T-helper 2 cell treated with Interferon-gamma antibody and Interleukin-4, amounts not matched to agents 5 μg/mL and 100 μg/mL, for 36 hours (primary cell): ENCODE measurements at regions not wholly inside any gene's neighbourhood (a gene's known extent, or its start where the extent isn't known, plus 50 kb on each side); places are given as distances from the start of the nearest gene placed in this dataset.

ENCODE experiments used
- DNase-seq: peaks from one replicate; pipeline ENCODE4 v3.0.0; 2021; ENCODE audit warnings: low spot score
- H3K27ac Mint-ChIP-seq: one replicate; pipeline ENCODE4 v1.8.0; 2021; ENCODE audit warnings: mild to moderate bottlenecking, mixed read lengths
- H3K27me3 Mint-ChIP-seq: one replicate; pipeline ENCODE4 v1.8.0; 2021; ENCODE audit warnings: low read depth, mixed read lengths
- H3K36me3 Mint-ChIP-seq: one replicate; pipeline ENCODE4 v1.8.0; 2021; ENCODE audit warnings: low read depth, mixed read lengths
- H3K4me1 Mint-ChIP-seq: one replicate; pipeline ENCODE4 v1.8.0; 2021; ENCODE audit warnings: low read depth, mixed read lengths
- H3K4me3 Mint-ChIP-seq: one replicate; pipeline ENCODE4 v1.8.0; 2022; ENCODE audit warnings: mild to moderate bottlenecking, moderate library complexity, mixed read lengths
- H3K9me3 Mint-ChIP-seq: one replicate; pipeline ENCODE4 v1.8.0; 2021; ENCODE audit warnings: mixed read lengths

DNA sequence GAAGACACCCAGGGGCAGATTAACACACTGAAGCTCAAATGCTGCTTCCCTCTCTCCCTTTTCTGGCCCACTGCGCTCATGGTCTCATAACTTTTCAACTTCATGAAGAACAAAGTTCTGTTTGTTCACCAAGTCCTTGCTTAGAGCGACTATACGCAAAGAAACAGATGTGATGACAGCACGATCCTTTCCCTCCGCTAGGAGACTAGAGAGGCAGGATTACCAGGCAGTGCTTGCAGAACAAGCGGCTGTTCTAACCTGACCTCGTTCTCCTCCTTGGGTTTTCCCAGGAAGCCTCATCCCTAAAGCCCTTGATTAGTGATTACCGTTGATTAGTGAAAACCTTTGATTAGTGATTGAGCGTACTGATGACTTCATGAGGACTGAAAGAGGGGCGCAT, 649.9 kb downstream of the IRX1 start:
- H3K27ac Mint-ChIP-seq, result no peak overlapping the region
- peaks cover 24% of the 10 kb centered on the region for H3K9me3 Mint-ChIP-seq
- DNase-seq, result no peak
- H3K36me3 Mint-ChIP-seq, result no peaks in the 10 kb centered on the region
- no peaks in the 10 kb centered on the region for H3K27me3 Mint-ChIP-seq
- no peak overlapping the region for H3K4me3 Mint-ChIP-seq
- no peaks in the 10 kb centered on the region for H3K4me1 Mint-ChIP-seq

DNA sequence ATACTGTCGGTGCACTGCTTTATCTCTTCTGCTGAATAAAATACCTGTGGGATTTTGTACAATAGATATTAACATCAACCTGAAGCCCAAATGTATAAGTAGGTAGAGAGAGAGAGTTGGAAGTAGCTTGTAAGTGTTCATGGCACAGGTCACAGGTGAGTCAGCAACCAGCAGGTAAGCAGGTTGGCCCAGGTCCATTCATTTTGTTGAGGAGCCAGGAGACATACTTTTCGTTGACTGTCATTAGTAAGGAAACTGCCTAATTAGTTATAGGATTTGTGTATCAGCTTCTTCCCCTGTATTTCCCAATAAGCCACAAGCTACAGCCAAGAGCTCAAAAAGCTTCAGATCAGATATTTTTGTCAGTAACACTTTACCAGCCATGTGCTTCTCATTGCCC, 650.8 kb downstream of the IRX1 start:
- Mint-ChIP-seq H3K36me3 (no peaks in the 10 kb centered on the region), H3K4me3 (no peak overlapping the region), H3K4me1 (no peaks in the 10 kb centered on the region), H3K27ac (no peak overlapping the region), H3K9me3 (peaks cover 27% of the 10 kb centered on the region), H3K27me3 (no peaks in the 10 kb centered on the region)
- DNase-seq, result no peak

DNA sequence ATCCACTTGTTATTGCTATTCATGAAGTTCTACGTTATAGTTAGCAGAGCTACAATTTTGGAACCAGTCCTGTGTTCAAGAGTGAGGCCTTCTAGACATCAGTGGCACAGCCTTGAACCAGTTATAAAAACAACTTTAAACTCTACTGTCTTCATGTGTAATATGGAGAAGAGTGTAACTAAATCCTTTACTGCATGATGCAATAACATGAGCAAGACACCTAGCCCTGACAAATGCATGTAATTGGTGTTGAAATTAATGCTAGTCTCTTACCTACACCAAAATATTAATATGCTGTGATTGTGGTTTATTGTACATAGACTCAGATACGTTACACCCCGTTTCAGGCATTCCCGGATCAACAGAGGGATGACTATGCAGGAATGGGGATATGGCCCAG, 654.6 kb downstream of the IRX1 start:
- Mint-ChIP-seq H3K27me3 (no peaks in the 10 kb centered on the region), H3K4me3 (no peak overlapping the region), H3K36me3 (no peaks in the 10 kb centered on the region), H3K27ac (no peak overlapping the region), H3K9me3 (peaks cover 41% of the 10 kb centered on the region), H3K4me1 (no peaks in the 10 kb centered on the region)
- DNase-seq, result no peak

DNA sequence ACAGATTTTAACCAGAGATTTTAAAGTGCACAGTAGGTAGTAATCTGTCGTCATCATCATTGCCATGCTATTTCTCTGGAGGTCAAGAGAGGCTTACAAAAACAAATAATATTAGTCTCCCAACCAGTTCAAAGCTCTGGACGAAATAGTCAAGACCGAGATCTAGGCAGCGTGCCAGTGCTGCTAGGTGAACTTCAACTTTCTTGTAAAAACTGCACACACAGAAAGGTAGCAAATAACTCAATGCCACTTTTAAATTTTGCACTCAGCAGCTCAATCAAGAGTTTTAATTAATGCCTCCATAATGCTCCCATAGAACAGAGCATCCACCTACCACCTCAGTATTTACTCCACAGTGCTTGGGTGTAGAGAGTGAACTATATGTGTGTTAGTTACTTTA, 656.8 kb downstream of the IRX1 start:
- no peaks in the 10 kb centered on the region for H3K4me1 Mint-ChIP-seq
- H3K27ac Mint-ChIP-seq, result no peak overlapping the region
- DNase-seq, result no peak
- H3K27me3 Mint-ChIP-seq, result no peaks in the 10 kb centered on the region
- H3K4me3 Mint-ChIP-seq, result no peak overlapping the region
- H3K9me3 Mint-ChIP-seq, result peaks cover 29% of the 10 kb centered on the region
- H3K36me3 Mint-ChIP-seq, result no peaks in the 10 kb centered on the region

DNA sequence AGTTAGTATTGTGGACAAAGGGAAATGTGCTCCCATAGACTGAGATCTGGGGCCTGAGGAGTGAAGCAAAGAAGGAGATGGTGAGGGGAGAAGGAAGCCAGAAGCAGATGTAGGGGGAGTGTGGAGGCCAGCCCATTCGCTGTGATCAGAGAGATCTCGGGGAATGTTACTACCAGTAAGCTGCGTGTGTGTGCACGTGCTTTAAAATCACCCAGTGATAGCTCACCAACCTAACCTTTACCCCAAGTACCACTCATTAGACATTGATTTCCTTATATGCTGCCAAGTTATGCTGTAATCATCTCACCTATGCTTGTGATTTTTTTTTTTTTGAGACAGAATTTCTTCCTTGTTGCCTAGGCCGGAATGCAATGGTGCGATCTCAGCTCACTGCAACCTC, 659.1 kb downstream of the IRX1 start:
- no peak for DNase-seq
- H3K36me3 Mint-ChIP-seq, result no peaks in the 10 kb centered on the region
- H3K9me3 Mint-ChIP-seq, result peaks cover 23% of the 10 kb centered on the region
- no peak overlapping the region for H3K4me3 Mint-ChIP-seq
- H3K4me1 Mint-ChIP-seq, result no peaks in the 10 kb centered on the region
- H3K27ac Mint-ChIP-seq, result no peak overlapping the region
- no peaks in the 10 kb centered on the region for H3K27me3 Mint-ChIP-seq

DNA sequence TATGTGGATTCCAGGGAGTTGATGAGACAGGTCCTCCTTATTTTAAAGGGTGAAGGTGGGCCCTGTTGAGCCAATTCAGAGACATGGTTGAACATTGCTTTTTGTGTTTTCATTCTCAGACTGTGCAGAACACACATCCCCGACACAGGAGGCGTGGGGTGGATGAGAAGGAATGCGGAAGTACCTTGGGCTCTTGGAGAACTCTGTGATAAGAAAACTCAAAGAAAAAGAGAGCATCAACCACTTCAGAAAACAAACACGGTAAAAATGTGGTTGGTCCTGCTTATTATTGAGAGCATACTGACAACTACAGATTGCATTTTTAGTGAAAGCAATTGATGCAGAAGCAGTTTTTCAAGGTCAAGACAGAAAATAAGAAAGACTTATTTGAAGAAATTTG, 659.8 kb downstream of the IRX1 start:
- peaks cover 21% of the 10 kb centered on the region for H3K9me3 Mint-ChIP-seq
- H3K36me3 Mint-ChIP-seq, result no peaks in the 10 kb centered on the region
- DNase-seq, result no peak
- no peaks in the 10 kb centered on the region for H3K27me3 Mint-ChIP-seq
- no peaks in the 10 kb centered on the region for H3K4me1 Mint-ChIP-seq
- no peak overlapping the region for H3K4me3 Mint-ChIP-seq
- H3K27ac Mint-ChIP-seq, result no peak overlapping the region

DNA sequence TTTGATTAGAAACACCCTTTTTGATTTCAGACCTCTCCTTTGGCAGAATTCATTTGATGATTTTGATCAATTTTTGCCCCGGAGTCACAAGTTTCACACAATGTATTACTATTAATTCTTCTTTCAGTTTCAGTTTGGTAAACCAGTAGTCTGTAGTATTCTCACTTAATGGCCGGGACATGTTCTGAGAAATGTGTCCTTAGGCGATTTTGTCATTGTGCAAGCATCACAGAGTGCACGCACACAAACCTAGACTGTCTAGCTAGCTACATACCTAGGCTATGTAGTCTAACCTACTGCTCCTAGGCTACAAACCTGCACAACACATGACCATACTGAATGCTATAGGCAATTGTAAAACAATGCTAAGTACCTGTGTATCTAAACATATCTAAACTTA, 662.5 kb downstream of the IRX1 start:
- Mint-ChIP-seq H3K4me3 (no peak overlapping the region), H3K27ac (no peak overlapping the region), H3K9me3 (peaks cover 17% of the 10 kb centered on the region), H3K36me3 (no peaks in the 10 kb centered on the region), H3K27me3 (no peaks in the 10 kb centered on the region), H3K4me1 (no peaks in the 10 kb centered on the region)
- no peak for DNase-seq

DNA sequence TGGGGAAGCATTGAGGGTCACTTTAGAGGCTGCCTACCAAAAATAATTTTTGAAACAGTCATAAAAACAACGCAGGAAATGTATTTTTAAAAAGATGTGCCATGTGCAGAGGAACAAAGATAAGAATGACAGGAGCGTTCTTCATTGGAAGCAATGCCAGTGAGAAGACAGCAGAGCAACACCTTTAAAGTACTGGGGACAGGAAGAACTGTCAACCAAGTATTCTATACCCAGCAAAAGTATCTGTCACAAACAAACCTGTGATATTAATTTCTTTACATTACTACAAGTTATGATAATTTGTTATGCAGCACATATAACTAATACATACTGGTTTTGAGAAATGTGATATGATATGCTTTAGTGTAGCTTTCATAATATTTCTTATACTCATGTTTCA, 675.6 kb downstream of the IRX1 start:
- no peaks in the 10 kb centered on the region for H3K27me3 Mint-ChIP-seq
- H3K27ac Mint-ChIP-seq, result no peak overlapping the region
- no peaks in the 10 kb centered on the region for H3K36me3 Mint-ChIP-seq
- no peak overlapping the region for H3K4me3 Mint-ChIP-seq
- H3K9me3 Mint-ChIP-seq, result peaks cover 23% of the 10 kb centered on the region
- H3K4me1 Mint-ChIP-seq, result no peaks in the 10 kb centered on the region
- DNase-seq, result no peak

DNA sequence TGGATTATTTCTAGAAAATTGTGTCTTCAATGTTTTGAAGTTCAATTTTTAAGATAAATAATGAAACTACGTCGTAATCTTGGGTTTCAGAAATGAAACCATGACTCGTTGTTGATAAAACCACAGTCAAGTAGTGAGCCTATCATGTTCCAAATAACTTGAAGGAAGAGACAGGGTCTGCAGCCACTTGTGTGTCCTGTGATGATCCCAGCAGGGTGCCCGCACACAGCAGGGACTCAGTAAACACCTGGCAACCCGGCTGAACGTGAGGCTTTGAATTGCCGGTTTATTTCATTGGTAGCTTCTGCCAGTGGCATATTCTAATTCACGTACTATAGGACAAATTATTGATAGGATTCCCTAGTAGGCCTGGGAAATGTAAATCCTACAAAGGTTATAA, 679.6 kb downstream of the IRX1 start:
- Mint-ChIP-seq H3K27me3 (no peaks in the 10 kb centered on the region), H3K36me3 (no peaks in the 10 kb centered on the region), H3K4me1 (no peaks in the 10 kb centered on the region), H3K27ac (no peak overlapping the region), H3K9me3 (peaks cover 19% of the 10 kb centered on the region), H3K4me3 (no peak overlapping the region)
- no peak for DNase-seq

DNA sequence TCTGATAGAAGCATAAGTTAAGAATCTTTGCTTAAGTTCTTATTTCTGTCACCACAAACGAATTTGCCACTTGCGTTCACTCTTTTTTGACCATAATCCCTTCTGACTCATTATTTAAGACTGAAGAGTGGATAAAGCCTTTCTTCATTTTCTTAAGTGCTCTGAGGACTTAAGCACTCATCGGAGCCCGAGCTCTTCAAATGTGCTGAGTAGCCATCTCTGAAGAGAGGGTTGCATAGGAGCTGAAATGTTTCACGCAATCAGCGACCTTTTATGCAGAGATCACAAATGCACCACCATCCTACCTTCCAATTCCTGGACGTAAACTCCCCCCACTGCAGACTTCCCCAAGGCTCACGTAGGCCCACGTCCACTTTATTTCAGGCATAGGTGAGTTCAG, 699.2 kb downstream of the IRX1 start:
- Mint-ChIP-seq H3K36me3 (no peaks in the 10 kb centered on the region), H3K4me3 (no peak overlapping the region), H3K27me3 (no peaks in the 10 kb centered on the region), H3K9me3 (peaks cover 6% of the 10 kb centered on the region), H3K27ac (no peak overlapping the region), H3K4me1 (no peaks in the 10 kb centered on the region)
- no peak for DNase-seq

DNA sequence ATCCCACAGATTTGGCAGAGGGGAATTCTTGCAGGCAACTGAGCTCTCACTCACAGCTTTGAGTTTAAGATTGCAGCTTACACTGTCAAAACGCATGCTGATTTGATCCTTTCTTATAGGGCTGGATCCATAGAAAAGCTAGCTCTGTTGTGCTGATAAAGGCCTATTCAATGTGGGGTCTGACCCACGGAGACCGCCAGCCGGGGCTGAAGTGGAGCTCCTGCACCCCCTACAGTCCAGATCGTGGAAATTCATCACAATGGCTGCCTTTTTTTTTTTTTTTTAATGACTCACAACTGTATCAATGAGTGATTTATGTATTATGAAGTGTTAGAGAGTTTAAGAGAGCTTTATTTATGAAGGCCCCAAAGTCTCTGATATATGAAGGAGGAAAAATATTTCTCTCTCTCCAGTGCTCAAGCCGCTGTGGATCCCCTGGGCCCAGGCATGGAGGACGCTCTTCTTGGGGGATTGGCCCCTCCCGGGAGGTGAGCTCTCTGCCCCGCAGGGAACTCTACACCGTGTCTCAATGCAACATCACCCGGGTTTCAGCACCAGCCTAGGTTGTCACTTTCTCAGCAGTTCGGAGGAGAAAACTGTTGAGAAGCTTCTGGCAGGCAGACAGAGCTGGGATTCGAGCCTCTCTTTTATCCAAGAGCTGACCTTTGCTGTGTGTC, 700.2 kb downstream of the IRX1 start:
- no peak overlapping the region for H3K4me3 Mint-ChIP-seq
- H3K4me1 Mint-ChIP-seq, result no peaks in the 10 kb centered on the region
- H3K9me3 Mint-ChIP-seq, result peaks cover 5% of the 10 kb centered on the region
- no peak overlapping the region for H3K27ac Mint-ChIP-seq
- no peaks in the 10 kb centered on the region for H3K36me3 Mint-ChIP-seq
- DNase-seq, result no peak
- H3K27me3 Mint-ChIP-seq, result no peaks in the 10 kb centered on the region

DNA sequence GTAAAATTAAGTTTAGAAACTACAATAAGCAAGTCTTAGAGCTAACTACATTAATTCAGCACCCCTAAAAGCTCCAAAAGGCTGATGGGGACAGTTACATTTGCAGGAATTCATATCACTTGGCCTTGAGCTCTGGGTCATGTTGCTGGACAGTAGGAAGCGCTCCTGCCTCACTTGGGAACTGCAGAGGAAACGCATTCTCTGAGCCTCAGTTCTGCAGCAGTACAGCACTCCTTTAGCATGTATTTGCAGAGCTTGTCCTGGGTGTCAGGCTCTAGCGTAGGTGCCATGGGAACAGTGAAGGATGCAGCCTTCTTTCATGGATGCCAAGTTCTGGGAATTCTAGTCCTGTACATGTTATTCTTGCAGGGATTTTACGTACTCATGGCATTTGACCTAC, 710.4 kb downstream of the IRX1 start:
- no peak overlapping the region for H3K27ac Mint-ChIP-seq
- H3K36me3 Mint-ChIP-seq, result no peaks in the 10 kb centered on the region
- H3K4me3 Mint-ChIP-seq, result no peak overlapping the region

DNA sequence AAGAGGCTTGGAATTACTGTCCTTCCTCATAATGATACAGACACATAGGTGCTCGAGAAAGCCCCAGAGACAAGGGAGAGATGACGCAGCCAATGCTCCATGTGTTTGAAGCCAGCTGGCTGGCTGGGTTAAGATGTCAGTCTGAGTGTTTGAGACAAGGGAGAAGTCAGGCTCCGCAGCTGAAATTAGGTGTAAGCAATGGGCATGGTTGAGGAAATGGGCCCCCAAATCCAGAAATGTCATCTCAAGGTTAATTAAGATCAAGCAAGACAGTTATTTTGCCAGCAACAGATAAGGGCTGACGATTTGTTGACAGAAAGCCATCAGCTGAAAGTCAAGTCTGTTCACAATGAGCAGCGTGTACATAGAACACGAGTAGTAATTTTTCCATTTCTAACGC, 713.4 kb downstream of the IRX1 start:
- no peaks in the 10 kb centered on the region for H3K36me3 Mint-ChIP-seq
- H3K4me3 Mint-ChIP-seq, result no peak overlapping the region
- no peaks in the 10 kb centered on the region for H3K4me1 Mint-ChIP-seq
- H3K27ac Mint-ChIP-seq, result no peak overlapping the region
- DNase-seq, result no peak
- no peaks in the 10 kb centered on the region for H3K27me3 Mint-ChIP-seq
- H3K9me3 Mint-ChIP-seq, result peaks cover 29% of the 10 kb centered on the region

More for the DNA sequence above, 710.4 kb downstream of the IRX1 start:
- no peak for DNase-seq
- peaks cover 21% of the 10 kb centered on the region for H3K9me3 Mint-ChIP-seq
- H3K4me1 Mint-ChIP-seq, result no peaks in the 10 kb centered on the region
- no peaks in the 10 kb centered on the region for H3K27me3 Mint-ChIP-seq

DNA sequence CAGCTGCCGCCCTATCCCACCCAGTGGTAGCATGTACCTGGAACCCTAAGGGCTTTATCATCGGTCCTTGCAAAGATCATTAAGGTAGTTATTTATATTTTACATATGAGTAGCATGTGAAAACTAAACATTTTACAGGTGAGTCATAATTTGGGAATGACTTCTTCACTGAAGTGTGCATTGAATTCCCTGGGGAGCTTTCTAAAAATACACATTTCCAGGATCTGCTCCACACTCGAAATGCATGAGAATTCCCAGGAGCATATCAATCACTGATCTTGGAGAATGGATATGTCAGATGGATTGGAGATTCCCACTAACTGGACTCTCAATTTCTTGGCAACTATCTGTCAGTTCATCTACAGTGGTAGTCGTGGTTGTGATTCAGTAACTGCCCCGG, 717.5 kb downstream of the IRX1 start:
- Mint-ChIP-seq H3K4me3 (no peak overlapping the region), H3K27ac (no peak overlapping the region), H3K36me3 (no peaks in the 10 kb centered on the region), H3K27me3 (no peaks in the 10 kb centered on the region), H3K4me1 (no peaks in the 10 kb centered on the region), H3K9me3 (peaks cover 23% of the 10 kb centered on the region)
- no peak for DNase-seq

DNA sequence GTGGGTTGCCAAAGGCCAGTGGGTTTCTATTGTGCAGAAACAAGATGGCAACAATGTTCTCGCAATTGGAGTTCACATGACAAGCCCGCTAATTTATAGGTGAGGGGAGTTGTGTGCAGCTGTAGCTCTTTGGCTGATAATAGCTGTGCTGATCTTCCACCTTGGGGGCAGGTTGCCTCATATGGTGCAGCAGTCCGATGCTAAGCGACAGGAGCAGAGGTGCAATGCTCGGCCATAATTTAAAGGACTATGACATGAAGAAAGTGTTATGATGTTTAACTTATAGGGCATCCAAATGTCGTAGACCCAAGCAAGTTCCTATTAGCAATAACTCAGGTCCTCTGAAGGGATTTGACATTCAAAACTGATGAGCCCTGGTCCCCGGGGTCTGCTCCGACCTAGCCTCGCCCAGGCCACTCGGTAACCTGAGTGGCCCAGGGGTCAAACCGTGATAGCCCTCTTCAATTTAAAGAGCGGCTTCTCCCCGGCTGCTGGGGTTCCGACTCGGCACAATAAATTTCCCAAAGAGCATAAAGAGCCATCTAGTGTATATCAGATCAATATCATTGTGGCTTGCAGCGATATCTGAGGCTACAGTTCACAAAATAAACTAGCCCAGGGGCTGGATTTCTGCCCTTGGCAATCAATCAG, 724.0 kb downstream of the IRX1 start:
- Mint-ChIP-seq H3K4me3 (no peak overlapping the region), H3K36me3 (no peaks in the 10 kb centered on the region), H3K4me1 (no peaks in the 10 kb centered on the region), H3K27me3 (no peaks in the 10 kb centered on the region), H3K27ac (no peak overlapping the region), H3K9me3 (peaks cover 40% of the 10 kb centered on the region)
- DNase-seq, result no peak
